Stimulated activated CD4-positive, alpha-beta T cell treated with anti-CD3 and anti-CD28 coated beads, Interleukin-15, amount 100 ng/mL, for 24 hours (primary cell): ENCODE measurements at regions not wholly inside any gene's neighbourhood (a gene's known extent, or its start where the extent isn't known, plus 50 kb on each side); places are given as distances from the start of the nearest gene placed in this dataset.

ENCODE experiments used
- DNase-seq: peaks from one replicate; pipeline ENCODE4 v3.0.0-alpha.2; 2020

DNA sequence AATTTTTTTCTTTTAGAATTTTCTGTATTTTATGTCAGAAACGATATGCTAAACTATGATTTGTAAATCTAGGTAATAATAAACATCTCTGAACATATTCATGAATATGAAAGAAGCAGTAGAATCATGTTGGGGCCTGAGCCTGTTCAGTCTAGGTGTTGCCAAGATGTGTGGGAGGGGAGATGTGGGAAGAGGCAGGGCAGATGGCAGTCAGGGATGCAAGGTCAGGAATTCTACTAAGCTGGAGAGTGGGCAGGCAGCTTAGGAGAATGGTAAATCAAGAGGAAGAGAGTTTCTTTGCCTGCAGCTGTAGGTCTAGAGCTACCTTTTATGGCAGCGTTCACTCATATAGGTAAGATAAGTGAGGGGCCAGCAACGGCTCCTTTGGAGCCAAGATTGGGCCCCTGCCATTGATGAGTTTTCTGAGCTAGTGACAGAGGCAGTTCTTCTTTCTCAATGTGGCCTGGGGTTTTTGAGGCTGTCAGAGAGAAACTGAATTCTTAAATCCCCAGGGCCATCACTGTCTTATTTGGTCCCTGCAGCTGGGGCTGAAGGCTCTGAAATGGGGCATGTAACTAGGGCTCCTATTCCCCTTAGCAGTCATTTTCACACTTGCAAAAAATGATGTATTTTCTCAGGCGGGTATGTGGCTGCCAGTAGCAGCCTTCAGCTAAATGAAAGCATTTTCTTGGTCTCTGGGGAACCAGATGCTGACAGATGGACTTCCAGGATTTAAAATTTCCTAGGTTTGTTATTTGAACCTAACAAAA lies 232.8 kb downstream of the PIK3C3 start:
- no peak for DNase-seq

DNA sequence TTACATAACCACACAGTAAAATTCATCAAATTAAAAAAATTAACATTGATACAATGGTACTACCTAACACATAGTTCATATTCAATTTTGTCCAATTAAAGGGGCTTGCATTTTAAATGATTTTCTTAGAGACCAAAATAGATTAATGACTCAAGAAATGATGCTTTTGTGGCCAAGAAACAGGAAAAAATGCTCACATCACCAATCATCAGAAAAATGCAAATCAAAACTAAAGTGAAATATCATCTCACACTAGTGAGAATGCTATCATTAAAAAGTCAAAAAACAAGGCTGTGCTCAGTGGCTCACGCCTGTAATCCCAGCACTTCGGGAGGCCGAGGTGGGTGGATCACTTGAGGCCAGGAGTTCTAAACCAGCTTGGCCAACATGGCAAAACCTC lies 235.6 kb downstream of the PIK3C3 start:
- no peak for DNase-seq

DNA sequence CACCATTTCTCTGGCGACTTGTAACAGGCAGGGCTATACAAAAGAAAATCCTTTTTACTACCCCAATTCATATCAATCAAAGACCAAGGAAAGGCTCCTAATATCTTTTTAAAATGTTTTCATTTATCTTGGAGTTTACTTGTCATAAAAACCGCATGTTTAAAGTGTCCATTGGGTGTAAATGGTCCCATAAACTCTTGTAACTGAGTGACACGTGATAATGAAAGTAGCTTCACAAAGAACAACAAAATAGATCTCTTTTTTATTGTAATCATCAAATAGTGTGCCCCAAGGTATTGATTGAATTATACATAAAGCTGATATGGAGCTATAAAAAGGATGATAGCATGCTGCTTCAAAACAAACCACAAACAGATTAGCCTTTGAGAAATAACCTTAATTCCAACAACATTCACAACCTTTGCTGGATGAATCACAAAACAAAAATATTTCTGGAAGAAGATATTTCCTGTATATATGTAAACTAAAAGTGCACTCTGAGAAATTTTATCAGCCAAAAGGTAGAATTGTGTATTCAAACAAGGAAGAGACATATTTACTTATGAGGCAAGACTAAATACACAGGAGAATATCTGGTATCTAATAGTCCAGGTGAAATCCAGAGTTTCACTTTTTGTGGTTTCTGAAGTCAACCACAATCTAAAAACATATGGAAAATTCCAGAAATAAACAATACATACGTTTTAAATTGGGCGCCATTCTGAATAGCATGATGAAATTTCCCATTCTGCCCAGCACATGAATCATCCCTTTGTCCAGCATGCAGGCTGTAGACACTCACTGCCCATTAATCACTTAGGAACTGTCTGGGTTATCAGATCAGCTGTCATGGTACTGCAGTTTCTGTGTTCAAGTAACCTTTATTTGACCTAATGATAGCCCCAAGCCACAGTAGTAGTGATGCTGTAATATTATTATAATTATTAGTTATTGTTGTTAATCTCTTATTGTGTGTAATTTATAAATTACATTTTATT lies 237.5 kb downstream of the PIK3C3 start:
- no peak for DNase-seq

DNA sequence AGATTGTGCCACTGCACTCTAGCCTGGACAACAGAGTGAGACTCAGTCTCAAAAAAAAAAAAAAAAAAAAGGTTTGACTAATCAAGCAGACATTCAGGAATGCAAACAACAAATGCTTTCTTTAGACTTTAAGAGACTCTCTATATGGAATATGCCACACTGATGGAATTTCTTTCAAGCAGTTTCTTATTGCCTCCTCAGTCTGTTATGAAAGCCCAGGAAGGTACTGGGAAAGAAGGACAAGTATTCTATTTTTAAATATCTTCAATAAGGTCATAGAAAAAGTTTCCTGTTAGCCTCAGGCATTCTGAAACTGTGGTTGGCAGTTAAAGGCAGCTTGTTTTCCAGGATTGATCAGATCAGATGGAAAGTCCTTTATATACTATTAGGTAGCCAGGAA lies 241.6 kb downstream of the PIK3C3 start:
- DNase-seq: no peak

- DNase-seq: no peak
Observed at GRCh38 chr18:42201137-42201536, 246.1 kb downstream of the PIK3C3 start.

DNA sequence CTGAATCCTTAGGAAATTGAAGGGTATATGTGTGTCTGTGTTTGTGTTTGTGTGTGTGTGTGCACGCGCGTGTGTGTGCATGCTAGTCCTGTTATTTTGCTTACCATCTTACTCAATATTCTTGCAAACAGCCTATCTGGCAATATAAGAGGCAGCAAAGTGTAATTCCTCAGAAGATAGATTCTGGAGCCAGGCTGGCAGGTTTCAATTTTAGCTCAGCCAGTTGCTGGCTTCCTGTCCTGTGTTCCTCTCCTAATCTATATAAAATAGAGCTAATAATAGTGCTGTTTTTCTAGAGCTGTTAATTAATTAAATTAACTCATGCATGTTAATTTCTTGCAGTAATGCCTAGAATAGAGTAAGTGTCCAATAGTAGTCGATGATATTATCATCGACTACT lies 256.2 kb downstream of the PIK3C3 start:
- no peak for DNase-seq

DNA sequence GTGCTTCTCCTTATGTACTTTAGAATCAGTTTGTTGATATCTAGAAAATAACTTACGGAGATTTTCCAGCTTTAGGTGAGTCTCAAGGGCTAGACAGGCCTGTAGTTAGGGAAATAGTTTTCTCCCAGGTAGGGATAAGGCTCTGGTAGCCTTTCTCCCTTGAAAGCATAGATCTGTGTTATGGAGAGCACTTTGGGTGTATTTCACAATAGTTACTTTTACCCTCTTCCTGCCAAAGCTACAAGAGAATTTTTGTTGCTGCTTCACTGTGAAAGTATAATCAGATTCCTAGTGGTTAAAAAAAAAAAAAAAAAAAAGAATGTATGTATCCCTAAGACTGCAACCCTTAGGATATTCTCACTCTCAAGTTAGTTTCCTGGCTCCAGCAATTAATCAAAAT lies 267.5 kb downstream of the PIK3C3 start:
- DNase-seq: no peak

- DNase-seq: no peak
Observed at GRCh38 chr18:42228581-42228980, 273.5 kb downstream of the PIK3C3 start.

DNA sequence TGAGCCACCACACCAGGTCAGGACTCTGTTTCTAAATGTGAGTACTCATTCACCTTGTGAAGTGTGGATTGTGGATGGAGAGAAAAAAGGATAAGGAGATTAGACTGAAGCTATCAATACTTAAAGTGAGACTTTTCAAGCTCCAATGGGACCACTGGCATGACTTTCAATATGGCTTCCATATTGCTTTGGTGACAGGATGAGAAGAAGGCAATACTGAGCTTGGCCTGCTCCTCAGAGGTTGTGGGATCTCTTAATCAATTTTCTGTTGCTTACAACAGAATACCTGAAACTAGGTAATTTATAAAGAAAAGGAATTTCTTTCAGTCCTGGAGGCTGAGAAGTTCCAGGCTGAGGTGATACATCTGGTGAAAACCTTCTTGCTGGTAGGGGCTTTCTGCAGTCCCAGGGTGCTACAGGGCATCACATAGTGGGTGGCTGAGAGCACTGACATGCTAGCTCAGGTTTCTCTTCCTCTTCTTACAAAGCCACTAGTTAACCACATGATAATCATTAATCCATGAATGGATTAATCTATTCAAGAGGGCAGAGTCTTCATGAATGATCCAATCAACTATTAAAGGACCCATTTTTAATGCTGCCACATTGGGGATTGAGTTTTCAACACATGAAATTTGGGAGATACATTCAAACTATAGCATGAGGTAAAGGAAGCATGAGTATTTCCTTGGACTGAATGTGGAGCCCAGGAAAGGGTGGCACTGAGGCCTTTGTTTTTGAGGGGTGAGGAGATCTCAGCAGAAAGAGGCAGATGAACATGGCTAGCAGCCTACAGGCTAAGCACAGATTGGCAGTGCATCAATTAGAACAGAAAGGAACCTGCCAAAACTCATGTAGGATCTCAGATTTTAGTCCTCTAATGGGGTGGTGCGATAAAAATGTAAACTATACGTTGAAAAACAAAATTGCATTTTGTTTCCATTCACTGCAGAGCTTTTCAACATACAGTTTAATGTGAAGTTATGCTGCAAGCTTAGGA lies 274.5 kb downstream of the PIK3C3 start:
- no peak for DNase-seq

DNA sequence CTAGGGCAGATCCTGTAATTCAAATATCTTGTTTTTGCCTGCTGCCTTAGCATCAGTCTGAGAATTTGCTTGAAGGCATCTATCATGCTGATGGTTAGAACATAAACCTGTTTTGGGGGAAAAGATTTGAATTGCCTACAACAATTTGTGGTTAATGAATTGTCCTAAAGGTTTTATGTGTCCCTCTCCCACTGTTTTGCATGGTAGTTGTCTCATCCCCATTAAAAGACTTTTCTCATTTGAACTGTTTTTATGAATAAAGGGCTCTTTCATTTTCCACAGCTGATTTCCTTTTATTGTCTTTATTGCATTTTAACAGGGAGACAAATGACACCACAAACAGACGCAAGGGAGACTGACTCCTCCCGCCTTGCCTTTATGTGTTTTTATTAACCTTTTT lies 275.6 kb downstream of the PIK3C3 start:
- no peak for DNase-seq

DNA sequence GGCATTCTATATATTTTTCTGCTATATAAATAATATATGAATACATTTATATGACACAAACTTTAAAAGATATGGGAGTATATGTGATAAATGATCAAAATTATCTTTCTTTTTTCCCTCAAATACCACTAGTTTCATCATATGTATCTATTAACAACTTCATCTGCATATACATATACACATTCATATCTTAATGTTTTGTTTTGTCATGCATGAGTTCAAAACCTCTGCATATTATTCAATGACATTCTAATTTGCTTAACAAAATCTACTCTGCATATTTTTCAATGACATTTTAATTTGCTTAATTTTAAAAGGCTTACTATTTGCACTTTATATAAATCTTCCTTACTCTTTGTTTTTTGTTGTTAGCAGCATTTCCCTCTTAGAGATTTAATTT lies 276.2 kb downstream of the PIK3C3 start:
- no peak for DNase-seq

GRCh38 chr18:42231796-42232195 lies 276.8 kb downstream of the PIK3C3 start:
- no peak for DNase-seq

GRCh38 chr18:42233908-42234307 lies 278.9 kb downstream of the PIK3C3 start:
- DNase-seq: no peak

GRCh38 chr18:42242758-42243157 lies 287.7 kb downstream of the PIK3C3 start:
- DNase-seq: no peak

DNA sequence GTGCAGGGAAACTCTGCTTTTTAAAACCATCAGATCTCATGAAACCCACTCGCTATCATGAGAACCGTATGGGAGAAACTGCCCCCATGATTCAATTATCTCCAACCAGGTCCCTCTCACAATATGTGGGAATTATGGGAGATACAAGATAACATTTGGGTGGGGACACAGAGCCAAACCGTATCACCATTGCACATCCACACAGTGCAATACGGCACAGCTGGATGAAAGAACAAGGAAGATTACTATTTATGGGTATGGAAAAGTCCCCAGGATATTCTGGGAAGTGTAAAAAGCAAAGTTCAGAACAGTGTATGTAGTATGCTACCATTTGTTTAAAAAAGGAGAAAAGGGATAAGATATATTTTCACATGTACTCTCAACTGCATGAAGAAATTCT lies 290.1 kb downstream of the PIK3C3 start:
- DNase-seq: no peak

DNA sequence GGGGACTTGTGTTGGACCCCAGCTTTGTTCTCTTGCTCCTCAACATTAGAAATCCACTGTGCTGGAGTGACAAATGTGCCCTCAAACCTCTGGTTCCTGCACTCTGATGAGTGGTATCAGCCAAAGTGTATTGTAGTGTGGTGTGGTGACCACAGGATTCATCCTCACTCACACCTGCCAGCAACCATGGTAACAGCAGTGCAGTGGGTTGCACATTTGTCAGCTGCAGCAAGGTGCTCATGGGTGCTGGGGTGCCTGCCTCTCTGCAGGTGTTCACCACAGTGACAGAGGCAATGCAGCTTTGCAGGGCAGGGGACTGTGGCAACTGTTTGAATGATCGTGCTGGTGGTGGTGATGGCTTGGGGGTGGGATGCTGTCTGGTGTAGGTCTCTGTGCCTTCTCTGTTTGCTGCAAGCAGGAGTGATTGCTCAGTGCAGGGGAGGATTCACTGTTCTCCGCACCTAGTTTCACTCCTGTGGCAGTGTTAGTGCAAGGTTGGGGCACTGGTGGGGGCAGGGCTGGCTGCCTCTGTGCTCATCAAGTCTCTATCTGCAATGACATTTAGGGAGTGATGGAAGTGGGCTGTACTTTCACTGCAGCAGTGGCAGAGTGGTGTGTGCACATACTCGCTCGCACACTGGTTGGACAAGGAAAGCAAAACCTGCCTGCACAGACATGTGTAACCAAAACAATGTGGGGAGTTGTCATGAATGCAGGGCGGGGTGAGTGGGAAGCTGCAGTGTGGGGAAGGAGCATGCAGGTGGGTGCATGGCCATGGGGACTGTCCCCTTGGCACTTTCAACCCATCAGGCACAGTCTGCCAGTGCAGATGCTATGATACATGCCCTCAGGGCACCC lies 301.1 kb downstream of the PIK3C3 start:
- DNase-seq: no peak

DNA sequence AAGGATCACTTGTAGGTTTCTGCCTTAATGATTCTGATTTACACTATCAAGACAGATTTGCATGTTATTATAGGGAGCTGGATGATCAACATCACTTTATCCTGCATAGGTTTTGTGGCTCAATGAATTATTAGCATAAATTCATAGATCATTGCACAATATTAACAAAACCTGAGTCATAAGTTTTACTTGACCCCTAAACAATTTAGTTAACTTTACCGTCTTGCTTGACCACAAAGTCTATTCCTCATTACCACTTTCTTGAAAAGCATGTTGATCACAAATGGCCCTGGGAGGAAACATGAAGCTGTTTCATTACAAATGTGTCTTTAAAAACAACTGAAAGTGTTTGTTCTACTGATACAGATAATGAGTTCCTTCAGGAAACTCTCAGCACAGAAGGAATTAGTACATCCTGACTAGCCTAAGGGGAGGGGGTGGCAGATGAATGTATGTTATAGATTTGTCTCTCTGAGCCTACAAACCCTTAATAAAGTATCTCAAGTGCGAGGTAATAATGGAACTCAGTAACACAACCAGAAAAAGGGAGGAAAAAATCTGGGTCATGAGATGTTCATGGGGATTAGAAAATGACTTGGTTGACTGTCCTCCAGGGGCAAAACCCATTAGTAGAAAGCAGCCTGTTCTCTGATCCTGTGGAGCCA lies 303.4 kb downstream of the PIK3C3 start:
- no peak for DNase-seq

DNA sequence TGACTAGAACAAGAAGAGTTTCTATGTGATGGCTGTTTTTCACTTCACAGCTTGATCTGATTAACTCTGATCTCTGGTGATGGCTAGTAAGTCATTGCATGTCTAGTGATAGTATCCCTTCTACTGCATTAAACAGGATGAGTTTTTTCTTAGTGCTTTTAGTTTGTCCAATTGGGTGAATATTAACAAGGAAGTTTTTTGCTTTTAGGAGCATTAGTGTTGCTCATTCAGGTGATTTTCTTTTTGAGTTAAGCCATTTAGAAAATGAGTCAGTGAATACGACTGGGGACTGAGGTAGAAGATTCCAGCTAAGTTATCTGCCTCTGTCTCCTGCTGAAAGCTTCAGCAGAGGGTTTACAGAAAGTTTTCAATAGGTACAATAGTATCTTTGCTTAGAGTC lies 306.7 kb downstream of the PIK3C3 start:
- no peak for DNase-seq

- no peak for DNase-seq
Observed at GRCh38 chr18:42264497-42264896, 309.5 kb downstream of the PIK3C3 start.

DNA sequence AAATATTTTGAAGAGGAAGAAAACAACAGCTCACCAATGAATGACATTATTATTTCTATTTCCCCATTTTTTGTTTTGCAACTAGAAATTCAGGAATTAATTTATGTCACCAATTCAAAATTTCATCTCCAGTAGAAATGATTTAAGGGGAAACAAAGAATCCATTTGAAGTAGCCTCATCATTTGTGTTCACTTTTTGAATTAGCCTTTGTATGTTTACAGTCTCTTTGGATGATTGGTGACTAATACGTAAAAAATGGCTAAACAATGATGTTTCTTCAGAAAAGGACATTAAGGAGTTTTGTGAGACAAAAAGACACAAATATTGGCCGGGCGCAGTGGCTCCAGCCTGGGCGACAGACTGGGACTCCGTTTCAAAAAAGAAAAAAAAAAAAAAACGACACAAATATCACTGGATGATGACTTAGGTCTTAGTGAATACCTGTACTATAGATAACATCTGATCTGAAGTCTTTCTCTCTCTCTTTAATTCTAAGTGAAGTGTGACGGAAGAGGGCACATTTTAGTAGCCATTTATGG lies 313.2 kb downstream of the PIK3C3 start:
- DNase-seq: no peak

GRCh38 chr18:42268798-42269197 lies 313.8 kb downstream of the PIK3C3 start:
- no peak for DNase-seq
